HG02610 (cell line): ENCODE measurements at regions not wholly inside any gene's neighbourhood (a gene's known extent, or its start where the extent isn't known, plus 50 kb on each side); places are given as distances from the start of the nearest gene placed in this dataset.
"Not testable (repeated sequence)": the region's sequence is repeated elsewhere in the genome, so short reads cannot be mapped to it uniquely, and the experiment has no call there.

Experiments used
- ATAC-seq: cut with Tn5 transposase; IDR thresholded peaks from one replicate; pipeline ENCODE4 v1.9.1; 2021; ENCODE audit warnings: mild to moderate bottlenecking, moderate library complexity; ENCODE audit not compliant: unreplicated experiment

DNA sequence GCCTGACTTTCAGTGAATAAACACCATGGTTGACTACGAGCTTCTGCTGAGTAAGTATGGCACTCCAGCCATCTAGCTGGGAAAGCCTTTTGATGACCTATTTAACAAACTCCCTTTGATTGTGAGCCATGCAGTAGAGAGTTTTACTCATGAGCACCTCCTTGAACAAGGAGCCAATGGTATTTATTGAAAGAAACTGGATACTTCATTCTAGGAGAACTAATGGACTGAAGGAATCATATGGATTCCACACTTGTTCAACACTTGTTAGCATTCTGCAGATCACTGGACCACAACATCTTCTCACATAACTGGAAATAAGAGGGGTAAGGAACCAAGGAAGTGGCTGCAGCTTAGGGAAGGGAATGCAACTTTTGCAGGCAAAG is 320.9 kb upstream of the ETAA1 start:
- no peak for ATAC-seq

DNA sequence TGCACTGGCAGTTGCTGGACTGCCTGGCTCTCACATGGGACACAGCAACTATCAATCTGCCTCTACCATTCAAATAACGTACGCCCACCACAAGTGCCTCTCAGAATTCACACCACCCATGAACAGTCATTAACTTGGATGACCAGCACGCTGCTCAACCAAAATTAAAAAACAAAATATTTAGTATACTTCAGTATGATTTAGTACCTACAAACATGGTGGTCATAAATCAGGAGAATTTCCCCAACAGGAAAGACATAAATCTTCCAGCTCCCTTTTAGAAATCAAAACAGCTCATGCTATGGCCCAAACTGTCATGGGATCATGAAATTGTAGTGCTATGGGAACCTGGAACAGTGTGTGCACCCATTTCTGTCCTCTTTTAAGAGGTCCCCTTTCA is 317.4 kb upstream of the ETAA1 start:
- no peak for ATAC-seq

DNA sequence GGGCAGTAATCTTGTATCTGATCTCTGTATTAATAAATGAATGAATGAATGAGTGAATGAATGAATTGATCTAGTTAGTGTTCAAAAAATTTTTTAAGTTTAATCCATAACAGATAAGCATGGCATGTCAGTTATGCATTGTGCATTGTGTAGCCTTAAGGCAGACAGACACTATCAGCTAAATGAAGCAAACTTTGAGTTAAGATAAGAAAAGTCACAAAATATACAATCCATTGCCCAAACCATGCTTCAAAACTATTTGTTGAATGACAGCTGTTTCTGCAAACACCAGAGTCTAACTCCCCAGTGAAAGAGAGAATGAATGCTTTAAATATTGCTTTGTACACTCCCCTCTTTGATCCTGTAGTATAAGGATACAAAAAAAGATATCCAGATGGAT is 314.3 kb upstream of the ETAA1 start:
- ATAC-seq: no peak

DNA sequence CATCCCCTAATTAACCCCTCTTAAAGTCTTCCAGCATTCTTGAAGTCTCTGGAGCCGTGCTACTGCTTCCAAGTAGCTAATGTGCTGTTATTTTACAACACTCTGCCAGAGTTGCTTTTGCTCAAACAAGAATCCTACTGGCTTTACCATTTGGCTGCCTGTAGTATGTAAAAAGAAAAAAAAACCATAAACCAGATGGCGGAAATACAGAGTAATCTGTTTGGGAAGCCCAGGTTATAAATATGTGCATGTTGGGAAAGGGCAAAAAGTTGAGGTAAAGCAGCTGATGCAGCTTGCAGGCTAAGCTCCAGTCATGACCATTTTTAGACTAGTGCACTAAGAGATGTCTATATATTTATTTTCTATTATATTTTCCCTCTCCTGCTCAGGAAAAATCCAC is 313.2 kb upstream of the ETAA1 start:
- no peak for ATAC-seq

DNA sequence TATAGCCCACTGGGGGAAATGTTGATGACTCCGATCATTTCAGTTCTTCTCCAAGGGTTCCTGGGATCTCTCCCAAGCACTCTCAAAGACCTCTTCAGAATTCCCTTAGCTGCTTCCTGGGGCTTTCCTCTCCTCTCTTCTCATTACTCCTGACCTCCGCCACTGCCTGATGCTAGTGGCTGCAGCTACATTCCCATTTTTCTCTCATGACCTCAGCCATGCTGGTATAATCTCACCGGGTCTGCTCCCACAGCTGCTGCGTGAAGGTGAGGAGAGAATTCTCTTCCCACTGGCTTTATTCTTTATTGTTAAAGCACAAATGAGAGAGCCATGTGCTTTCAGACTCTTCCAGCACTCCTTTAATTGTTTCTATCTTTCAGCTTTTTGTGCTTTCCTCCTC is 312.0 kb upstream of the ETAA1 start:
- ATAC-seq: no peak

DNA sequence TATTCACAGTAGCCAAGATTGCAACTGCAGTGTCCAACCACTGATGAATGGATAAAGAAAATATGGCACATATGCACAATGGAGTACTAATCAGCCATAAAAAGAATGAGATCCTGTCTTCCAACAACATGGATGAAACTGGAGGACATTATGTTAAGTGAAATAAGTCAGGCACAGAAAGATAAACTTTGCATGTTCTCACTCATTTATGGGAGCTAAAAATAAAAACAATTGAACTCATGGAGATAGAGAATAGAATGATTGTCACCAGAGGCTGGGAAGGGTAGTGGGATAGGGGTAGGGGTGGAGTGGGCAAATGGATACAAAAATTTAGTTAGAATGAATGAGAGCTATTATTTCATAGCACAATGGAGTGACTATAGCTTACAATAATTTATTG is 305.5 kb upstream of the ETAA1 start:
- ATAC-seq: no peak

DNA sequence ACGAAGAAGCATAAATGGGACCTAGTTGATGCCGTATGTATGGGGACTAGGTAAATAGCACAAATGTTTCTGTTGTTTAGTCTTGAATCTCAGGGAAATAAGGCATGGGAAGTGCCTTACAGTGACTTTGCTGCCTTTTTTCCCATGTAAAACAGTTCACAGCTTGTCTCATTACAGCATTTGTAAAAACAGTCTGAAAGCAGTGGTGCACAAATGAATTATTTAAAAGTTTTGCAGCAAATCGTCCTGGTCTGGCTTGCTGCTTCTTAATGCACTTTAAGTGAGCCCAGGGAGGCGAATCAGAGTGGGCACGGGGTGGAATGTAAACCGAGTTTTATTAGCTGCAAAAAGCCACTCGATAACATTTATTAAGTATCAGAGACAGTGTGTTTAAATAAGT is 302.0 kb upstream of the ETAA1 start:
- ATAC-seq: no peak

DNA sequence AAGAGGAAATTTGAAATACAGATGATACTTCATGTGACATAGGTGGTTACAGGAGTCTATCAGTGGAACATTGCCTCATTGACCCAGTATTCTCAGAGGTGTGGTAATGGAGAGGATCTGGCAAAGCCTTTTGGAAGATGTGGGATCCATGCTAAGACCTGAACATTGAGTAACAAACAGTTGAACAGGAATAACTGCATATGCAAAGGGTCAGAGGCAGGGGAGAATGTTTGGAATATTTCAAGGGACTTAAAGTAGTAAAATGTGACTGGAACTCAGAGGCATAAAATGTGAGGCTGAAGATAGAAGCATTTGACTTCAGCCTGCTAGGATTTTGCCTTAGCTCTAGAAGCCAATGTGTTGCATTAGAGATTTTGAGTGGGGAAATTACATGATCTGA is 300.2 kb upstream of the ETAA1 start:
- ATAC-seq: no peak

DNA sequence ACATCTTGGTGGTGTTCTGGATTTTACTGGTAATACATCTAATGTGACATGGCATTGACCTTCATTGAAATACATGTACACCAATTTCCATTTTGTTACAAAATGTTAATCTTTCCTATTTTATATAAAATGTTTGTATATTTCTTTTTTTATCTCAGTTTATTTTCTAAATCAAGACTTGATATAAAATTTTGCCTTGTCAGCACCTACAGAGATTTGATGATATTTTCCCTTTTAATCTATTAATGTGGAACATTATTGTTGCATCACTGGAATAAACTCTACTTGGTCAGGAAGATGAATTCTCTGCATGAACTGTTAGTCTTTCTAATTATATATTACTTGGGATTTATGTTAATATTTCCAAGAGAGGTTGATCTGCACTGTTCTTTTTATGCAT is 294.0 kb upstream of the ETAA1 start:
- no peak for ATAC-seq

DNA sequence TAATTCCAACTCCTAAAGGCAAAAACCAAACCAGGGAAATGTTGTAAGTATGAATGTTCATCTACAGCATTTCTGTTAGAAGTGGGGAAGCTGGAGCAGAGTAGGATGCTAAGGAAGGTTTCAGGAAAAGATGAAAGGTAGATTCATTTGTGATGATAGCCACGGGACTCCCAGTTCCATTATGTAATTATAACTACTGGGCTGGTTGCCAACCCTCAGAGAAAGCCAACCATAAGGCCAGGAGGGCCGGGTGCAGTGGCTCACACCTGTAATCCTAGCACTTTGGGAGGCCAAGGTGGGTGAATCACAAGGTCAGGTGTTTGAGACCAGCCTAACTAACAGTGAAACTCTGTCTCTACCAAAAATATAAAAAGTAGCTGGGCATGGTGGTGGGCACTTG is 288.9 kb upstream of the ETAA1 start:
- ATAC-seq: no peak

DNA sequence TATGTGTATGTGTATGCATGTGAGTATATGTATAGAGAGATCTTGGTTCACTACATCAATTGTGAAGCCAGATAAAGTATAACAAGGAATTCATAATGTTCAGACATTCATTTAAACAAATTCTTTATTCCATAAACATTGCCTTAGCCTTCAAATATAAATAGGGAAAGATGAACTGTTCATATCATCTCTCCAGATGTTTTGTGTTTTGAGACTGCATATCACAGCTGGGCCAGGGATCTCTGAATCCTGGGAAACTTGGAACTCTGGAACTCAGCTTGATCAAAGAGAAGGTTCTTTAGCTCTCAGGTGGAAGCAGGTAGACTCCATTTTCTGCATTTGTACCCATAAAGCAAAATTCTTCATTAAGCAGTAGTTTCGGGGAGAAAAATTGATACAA is 272.6 kb upstream of the ETAA1 start:
- no peak for ATAC-seq

DNA sequence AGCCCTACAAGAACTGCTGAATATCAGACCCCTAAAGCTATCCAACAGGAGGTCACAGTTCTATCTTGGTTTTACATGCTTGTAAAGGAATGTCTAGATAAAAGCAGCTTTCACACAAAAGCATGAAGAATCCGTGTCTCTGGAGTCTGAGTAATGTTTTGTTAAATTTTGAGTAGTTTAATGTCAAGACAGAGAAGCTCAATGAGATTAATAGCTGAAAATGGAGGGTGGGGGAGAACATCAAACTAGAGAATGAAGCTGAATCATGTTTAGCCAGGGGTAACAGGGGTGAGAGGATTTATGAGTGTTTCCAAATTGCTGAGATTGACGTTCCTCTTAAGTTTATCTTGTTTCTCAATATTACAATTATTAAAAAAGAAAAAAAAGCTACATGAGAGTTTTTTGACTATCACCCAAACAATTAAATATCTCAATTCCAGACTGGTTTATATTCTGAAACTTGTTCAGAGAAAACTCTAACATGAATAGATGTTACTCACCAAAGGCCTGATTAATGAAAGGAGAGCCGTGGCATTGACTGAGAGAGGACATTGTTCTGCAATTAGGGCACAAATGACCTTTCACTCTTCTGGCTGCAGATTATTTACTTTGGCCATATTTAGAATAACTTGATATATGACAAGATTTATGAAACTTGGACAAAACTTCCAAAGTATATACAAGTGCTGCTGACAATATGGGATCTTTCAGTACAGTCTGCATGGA is 266.4 kb upstream of the ETAA1 start:
- ATAC-seq: no peak

DNA sequence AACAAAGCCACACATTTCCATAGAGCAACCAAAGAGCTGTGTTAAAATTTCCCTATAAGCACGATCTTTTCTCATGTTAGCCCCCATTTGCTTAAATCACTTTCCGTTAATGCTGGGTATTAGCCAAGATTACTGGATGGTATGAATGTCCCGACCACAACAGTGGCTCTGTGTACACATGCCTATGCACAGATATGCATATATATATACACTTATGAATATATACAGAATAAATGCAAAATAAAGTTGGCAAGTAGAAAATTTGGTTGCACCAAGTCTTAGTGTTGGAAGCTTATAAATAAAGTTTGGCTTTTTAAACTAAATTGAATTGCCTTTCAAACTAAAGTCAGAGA is 265.9 kb upstream of the ETAA1 start:
- ATAC-seq: no peak

DNA sequence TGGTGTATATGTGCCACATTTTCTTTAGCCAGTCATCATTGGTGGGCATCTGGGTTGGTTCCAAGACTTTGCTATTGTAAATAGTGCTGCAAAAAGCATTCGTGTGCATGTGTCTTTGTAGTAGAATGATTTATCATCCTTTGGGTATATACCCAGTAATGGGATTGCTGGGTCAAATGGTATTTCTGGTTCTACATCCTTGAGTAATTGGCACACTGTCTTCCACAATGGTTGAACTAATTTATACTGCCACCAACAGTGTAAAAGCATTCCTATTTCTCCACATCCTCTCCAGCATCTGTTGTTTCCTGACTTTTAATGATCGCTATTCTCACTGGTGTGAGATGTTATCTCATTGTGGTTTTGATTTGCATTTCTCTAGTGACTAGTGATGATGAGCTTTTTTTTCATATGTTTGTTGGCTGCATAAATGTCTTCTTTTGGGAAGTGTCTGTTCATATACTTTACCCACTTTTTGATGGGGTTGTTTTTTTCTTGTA is 264.6 kb upstream of the ETAA1 start:
- ATAC-seq: not testable (repeated sequence)

DNA sequence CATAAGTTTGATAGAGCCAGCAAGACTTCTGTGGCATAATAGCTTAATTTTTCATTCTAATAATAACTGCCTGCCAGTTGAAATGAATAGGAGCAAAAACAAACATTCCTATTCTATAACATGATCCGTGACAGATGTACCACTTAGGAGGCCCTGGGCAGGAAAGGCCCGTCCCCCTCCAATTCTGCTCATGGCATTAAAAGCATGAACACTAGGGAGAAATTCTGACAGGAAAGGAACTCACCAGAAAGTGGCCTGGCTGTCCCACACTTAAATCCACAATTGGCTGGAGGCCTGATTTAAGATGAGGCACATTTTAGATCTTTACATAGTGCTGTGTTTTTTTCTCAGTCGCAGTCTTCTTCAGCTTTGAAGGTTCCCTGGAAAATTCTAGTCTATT is 261.9 kb upstream of the ETAA1 start:
- ATAC-seq: no peak

DNA sequence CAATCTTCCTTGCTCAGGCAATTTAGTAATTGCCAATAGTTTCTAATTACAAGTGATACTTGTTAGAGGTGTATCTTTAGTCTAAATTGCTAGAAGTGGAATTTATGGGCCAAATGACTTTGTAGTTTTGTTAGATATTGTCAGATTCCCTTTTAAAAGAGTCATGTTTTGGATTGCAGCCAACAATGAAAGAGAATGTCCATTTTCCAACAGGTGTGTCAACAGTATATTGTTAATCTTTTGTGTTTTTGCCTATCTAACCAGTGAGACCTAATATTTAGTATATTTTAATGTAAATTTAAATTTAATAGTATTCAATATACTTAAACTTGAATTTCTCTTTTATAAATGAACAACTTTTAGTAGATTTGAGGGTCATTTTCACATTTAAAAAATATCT is 259.4 kb upstream of the ETAA1 start:
- no peak for ATAC-seq

DNA sequence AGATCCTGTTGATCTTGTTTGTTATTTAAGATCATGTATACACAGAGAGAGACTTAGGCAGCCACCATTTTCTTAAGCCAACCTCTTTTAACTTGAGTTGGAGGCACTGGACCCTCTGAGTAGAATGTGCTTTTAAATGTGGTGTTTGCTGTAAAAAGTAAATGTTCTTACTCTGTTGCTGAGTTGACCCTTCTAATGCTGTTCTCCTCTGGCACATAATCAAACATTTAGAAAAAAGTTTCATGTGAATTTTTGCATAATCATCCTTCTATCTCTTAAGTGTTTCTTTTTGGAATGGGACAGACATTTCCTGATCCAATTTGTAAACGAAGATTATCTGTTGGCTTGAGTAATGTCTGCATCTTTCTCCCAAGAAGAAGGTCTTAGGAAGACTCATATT is 255.1 kb upstream of the ETAA1 start:
- ATAC-seq: no peak

DNA sequence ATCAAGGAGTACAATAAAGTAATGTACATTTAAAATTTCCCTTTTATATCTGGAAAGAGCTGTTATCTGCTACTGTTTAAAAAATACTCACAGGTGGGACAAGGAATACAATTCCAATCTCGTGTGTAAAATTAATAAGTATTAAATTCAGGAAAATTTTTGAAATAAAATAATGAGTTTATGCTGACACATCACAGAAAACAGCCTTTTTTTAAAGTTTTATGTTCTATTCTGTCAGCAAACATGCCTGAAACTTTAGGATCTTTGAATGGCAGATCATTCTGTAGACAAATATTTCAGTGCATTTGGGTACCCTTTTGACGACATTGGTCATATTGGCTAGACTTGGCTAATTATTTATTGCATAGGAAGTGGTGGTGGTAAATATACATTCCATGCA is 254.4 kb upstream of the ETAA1 start:
- ATAC-seq: no peak

DNA sequence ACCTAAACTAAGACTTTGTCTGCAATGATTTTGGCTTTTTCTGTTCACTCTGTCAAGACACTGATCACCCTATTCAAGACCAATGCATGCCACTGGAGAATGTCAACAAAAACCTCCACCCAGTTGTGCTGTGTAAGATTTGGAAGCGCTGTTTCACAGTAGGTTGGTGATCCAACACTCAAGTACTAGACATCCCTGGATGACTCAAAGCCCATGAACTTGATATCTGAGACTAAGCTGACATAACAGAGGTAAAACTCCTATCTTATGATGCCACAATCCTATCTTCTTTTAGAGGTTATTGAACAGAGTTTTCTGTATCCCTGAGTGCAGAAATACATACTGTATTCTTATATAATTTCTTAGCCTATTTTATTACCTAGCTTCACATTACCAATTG is 251.3 kb upstream of the ETAA1 start:
- no peak for ATAC-seq

DNA sequence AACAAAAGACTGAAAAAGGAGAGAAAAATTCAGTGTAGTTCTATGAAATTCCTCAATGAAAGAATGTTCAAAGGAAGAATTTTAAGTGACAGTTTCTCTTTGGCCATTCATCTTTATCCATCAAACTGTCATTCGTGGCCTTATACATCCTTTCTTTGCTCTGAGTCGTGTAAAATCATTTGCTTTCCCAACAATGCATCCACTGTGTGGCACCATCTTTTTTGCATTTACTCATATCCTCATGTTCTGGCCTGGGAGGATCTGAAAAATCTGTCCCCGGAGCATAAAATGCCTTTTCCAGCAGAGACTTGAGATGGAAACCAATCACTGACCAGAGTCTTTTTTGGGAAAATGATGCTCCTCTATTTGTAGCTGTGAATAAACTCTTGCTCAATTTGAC is 240.3 kb upstream of the ETAA1 start:
- no peak for ATAC-seq

DNA sequence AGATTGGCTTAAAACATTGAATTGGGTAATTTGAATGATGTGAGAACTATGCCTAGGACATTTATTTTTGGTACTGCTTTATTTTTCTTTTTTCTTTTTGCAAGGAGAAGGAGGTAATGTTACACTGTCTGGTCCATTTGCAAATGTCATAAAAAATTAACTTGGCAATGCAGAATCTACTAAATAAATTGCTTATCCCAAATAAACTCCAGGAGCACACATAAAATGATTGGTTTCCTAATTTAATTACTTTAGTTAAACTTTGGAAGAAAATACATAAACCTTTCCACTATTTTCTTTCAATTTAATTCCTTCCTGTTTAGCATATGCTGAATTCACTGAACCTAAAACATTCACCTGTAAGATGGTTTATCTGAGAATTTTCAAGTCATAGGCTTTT is 238.4 kb upstream of the ETAA1 start:
- no peak for ATAC-seq

DNA sequence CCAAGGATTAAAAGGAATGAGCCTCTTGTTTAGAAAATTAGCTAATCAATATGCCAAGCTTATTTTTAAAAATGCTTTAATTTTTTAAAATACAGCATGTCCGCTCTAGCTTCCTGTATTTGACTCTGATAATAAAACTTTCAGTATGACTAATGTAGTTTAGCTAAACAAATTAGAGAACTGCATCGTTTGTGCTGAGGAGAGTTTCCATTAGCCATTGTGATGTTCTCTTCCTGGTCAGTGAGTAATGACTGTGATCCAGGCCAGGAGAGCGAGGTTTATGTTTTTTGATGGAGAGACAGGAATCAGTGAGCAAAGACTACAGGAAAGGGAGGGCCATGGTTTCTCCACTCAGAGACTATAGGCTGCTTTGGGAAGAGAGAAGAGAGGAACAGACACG is 237.2 kb upstream of the ETAA1 start:
- no peak for ATAC-seq

DNA sequence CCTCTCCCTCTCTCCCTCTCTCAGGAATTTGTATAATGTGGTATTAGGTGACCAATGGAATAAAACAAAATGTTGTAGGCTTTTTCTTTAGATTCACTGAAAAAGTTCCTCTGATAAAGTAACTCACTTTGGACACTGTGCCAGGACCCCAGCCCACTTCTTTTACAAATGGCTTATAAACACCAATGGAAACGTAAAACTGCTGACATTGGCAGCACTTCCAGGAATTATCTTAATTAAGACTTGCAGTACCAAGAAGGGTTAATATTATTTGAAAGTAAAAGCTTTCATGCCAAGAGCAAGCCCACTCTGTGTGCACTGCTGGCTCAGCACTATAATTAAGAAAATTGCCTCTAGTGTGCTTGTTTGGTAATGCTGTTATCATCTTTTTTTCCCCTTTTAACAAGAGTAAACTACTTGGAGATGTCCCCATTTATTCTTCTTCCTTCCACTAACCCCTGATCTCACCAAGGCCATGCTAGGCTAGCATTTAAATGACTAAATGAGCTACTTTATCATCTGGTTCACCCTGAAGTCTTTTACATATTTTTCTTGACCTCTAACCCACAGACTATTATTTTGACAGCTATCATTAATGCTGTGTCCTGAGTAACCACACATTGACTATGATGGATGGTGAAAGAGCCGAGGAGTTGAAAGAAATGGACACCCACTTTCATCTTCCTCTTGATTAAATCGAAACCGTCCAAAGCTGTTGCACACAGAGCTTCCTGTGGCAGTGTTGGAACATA is 232.2 kb upstream of the ETAA1 start:
- ATAC-seq: no peak
